Heart left ventricle (tissue), 13 donors: ENCODE measurements at regions not wholly inside any gene's neighbourhood (a gene's known extent, or its start where the extent isn't known, plus 50 kb on each side); places are given as distances from the start of the nearest gene placed in this dataset.

Experiments
- POLR2A ChIP-seq, 2 donors: fragments of 450-650 bp; IDR thresholded peaks; one replicate each; pipeline ENCODE4 v1.6.1; 2017; ENCODE audit warnings: antibody characterized with exemption in 2 of 2, mild to moderate bottlenecking in 2 of 2, moderate library complexity in 2 of 2
- TF ChIP-seq, protein P1 (sequence below), 12 donors: fragments of 200-600 bp; sonication (generic) in 4 of 12; IDR thresholded peaks; one replicate each; pipeline versions ENCODE4 v1.5.0 to v1.8.0; 2018 to 2022; ENCODE audit warnings: antibody characterized with exemption in 12 of 12, mild to moderate bottlenecking in 5 of 12
- donor health status: ischemic (EF 13 %, LVEDD 7.1; RV severe dilation, severe dysfunction).
- donor health status: DM: no; HTN: yes; CAD: no.
- donor health status: DM: no; HTN: no; CAD: no.
- donor health status: ischemic (EF 25% LVEDD 6.9; RV normal size, moderate dysfunction).
- donor health status: ischemic (EF 25% LVEDD 5.7; RV mildly dilated, moderate dysfunction).
- donor health status: ischemic (EF 35%, LVEDD 5.7; RV mildly dilated, moderate dysfunction).
- donor health status: nonischemic (EF 11% LVEDD 7.7; RV severe dilation, severe dysfunction).
- donor health status: DM: yes; HTN: yes; CAD: no.
- donor health status: PGD.
- donor health status: ischemic (EF 29% LVEDD 5.4; RV normal size, mild dysfunction).
- donor health status: nonischemic (EF 23%, LVEDD 6.1; RV moderate dilation, normal function).

GRCh38 chr5:29276371-29276770 lies 1917.1 kb upstream of the CDH6 start:
- TF ChIP-seq POLR2A (IDR thresholded peaks at IDR 0.05), result no peak
- TF ChIP-seq, protein P1, sequence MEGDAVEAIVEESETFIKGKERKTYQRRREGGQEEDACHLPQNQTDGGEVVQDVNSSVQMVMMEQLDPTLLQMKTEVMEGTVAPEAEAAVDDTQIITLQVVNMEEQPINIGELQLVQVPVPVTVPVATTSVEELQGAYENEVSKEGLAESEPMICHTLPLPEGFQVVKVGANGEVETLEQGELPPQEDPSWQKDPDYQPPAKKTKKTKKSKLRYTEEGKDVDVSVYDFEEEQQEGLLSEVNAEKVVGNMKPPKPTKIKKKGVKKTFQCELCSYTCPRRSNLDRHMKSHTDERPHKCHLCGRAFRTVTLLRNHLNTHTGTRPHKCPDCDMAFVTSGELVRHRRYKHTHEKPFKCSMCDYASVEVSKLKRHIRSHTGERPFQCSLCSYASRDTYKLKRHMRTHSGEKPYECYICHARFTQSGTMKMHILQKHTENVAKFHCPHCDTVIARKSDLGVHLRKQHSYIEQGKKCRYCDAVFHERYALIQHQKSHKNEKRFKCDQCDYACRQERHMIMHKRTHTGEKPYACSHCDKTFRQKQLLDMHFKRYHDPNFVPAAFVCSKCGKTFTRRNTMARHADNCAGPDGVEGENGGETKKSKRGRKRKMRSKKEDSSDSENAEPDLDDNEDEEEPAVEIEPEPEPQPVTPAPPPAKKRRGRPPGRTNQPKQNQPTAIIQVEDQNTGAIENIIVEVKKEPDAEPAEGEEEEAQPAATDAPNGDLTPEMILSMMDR (IDR thresholded peaks at IDR 0.05), result no peak
